ENCODE measurements at regions not wholly inside any gene's neighbourhood (a gene's known extent, or its start where the extent isn't known, plus 50 kb on each side); places are given as distances from the start of the nearest gene placed in this dataset.
A peak's percentile ranks its signal among the peaks of the same experiment; 100 is the strongest.

- 52% methylated on average over 1 of the region's 1 CpG for WGBS
- Histone ChIP-seq H3K27ac (no peak overlapping the region), H3K36me3 (no peaks in the 10 kb centered on the region), H3K9me3 (no peaks in the 10 kb centered on the region), H3K27me3 (no peaks in the 10 kb centered on the region), H3K4me3 (no peak overlapping the region), H3K4me1 (peaks cover 25% of the 10 kb centered on the region)
- TF ChIP-seq EP300 (IDR thresholded peaks at IDR 0.05) (no peak), POLR2A (IDR thresholded peaks at IDR 0.05) (no peak), POLR2AphosphoS5 (IDR thresholded peaks at IDR 0.05) (no peak)
- TF ChIP-seq, protein P1, sequence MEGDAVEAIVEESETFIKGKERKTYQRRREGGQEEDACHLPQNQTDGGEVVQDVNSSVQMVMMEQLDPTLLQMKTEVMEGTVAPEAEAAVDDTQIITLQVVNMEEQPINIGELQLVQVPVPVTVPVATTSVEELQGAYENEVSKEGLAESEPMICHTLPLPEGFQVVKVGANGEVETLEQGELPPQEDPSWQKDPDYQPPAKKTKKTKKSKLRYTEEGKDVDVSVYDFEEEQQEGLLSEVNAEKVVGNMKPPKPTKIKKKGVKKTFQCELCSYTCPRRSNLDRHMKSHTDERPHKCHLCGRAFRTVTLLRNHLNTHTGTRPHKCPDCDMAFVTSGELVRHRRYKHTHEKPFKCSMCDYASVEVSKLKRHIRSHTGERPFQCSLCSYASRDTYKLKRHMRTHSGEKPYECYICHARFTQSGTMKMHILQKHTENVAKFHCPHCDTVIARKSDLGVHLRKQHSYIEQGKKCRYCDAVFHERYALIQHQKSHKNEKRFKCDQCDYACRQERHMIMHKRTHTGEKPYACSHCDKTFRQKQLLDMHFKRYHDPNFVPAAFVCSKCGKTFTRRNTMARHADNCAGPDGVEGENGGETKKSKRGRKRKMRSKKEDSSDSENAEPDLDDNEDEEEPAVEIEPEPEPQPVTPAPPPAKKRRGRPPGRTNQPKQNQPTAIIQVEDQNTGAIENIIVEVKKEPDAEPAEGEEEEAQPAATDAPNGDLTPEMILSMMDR (IDR thresholded peaks at IDR 0.05): no peak
- no peak for DNase-seq (ENCODE audit: low spot score in 2 of 2)
Observed at GRCh38 chr5:40412771-40413170, 266.9 kb upstream of the PTGER4 start.

DNA sequence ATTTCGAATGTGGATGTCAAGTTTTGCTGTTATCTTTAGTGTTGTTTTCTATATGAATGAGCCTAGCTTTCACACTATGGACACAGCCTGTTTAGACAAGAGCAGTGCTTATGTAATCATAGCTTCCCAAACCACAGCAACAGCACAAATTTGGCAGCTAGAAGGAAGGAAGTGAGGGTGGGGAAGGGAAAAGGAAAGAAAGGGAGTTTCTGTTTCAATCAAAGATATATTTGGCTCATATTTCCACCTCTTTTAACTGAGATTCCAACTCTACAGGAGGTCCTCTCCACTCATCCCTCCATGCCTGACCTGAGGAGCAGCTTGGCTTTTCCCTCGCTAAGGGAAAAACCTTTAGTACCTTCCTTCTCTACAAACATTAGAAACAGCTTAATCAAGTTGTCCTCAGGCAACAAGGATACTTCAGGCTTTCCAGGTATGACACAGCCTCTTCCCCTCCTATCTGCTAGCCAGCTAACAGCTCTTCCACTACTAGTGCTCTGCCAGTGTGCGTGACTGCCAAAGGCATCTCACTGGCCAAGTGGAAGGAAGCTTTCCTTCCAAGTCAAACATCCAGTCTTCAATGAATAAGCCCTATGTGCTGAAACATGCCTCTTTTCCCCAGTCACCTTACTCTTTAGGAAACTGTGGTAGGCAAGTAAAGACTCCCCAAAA lies 268.6 kb upstream of the PTGER4 start:
- H3K4me1 ChIP-seq: peaks cover 32% of the 10 kb centered on the region
- H3K36me3 ChIP-seq: no peaks in the 10 kb centered on the region
- H3K4me3 ChIP-seq: no peak overlapping the region
- no peaks in the 10 kb centered on the region for H3K27me3 ChIP-seq
- WGBS: 33% methylated on average over 3 of the region's 3 CpGs
- no peak for TF ChIP-seq POLR2AphosphoS5 (IDR thresholded peaks at IDR 0.05)
- TF ChIP-seq POLR2A (IDR thresholded peaks at IDR 0.05): no peak
- no peak for TF ChIP-seq EP300 (IDR thresholded peaks at IDR 0.05)
- TF ChIP-seq, protein P1 (IDR thresholded peaks at IDR 0.05): no peak
- peak overlapping the region; percentile 17 for H3K27ac ChIP-seq
- DNase-seq (ENCODE audit: low spot score in 2 of 2): no peak
- no peaks in the 10 kb centered on the region for H3K9me3 ChIP-seq

DNA sequence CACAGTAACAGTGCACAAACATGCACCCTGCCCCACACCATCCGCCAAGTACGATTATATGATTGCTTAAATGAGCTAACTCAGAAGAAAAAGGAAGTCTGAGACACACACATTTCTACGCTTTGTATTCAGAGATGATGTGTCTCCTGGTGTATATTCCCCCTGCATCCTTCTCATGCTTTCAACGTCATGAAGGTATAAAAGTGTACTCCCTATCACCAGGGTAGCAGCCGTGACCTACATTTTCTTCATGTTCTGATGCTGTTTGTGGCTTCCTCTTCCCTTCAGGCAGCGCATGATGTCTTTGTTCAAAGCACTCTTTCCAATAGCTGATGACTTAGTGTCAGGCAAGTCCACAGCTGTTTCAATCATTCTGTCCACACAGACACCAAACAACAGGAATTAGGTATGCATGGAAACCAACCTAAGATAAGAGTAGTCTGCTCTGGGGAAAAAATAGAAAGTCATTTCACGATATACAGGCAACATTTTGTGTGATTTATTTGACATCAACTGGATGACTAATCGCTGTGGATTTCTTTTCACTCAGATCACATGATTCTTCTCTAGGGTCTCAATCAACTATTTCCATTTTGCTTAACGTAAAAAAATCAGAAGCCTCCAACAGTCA lies 269.4 kb upstream of the PTGER4 start:
- TF ChIP-seq EP300 (IDR thresholded peaks at IDR 0.05) (no peak), POLR2AphosphoS5 (IDR thresholded peaks at IDR 0.05) (no peak), POLR2A (IDR thresholded peaks at IDR 0.05) (no peak)
- TF ChIP-seq, protein P1 (IDR thresholded peaks at IDR 0.05): no peak
- 34% methylated on average over 9 of the region's 9 CpGs for WGBS
- Histone ChIP-seq H3K4me3 (no peak overlapping the region), H3K27ac (no peak overlapping the region), H3K4me1 (peaks cover 37% of the 10 kb centered on the region), H3K27me3 (no peaks in the 10 kb centered on the region), H3K9me3 (no peaks in the 10 kb centered on the region), H3K36me3 (no peaks in the 10 kb centered on the region)
- DNase-seq (ENCODE audit: low spot score in 2 of 2): no peak

DNA sequence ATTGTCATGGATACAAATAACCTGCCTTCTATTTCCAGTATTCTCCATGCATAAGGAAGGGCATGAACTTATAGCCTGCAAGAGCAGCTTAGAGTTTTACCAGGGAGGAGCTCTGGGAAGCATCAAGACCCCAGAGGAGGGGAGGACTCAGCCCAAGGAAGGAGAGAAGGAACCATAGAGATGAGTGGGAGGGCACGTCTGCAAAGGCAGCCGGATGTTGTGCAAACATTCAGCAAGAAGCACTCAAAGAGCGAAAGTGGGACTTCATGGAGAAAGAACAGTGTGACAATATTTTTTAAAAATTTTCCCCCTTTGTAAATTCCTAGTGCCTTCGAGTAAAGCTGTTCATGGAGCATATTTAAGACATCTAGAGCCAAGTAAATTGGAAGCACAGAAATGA lies 270.1 kb upstream of the PTGER4 start:
- no peak overlapping the region for H3K4me3 ChIP-seq
- TF ChIP-seq EP300 (IDR thresholded peaks at IDR 0.05): no peak
- TF ChIP-seq POLR2A (IDR thresholded peaks at IDR 0.05): no peak
- TF ChIP-seq, protein P1 (IDR thresholded peaks at IDR 0.05): no peak
- no peak for TF ChIP-seq POLR2AphosphoS5 (IDR thresholded peaks at IDR 0.05)
- H3K4me1 ChIP-seq: peaks cover 45% of the 10 kb centered on the region
- H3K27ac ChIP-seq: no peak overlapping the region
- 77% methylated on average over 4 of the region's 4 CpGs for WGBS
- no peaks in the 10 kb centered on the region for H3K9me3 ChIP-seq
- no peak for DNase-seq (ENCODE audit: low spot score in 2 of 2)
- no peaks in the 10 kb centered on the region for H3K27me3 ChIP-seq
- no peaks in the 10 kb centered on the region for H3K36me3 ChIP-seq

- TF ChIP-seq EP300 (IDR thresholded peaks at IDR 0.05): no peak
- TF ChIP-seq POLR2A (IDR thresholded peaks at IDR 0.05): no peak
- Histone ChIP-seq H3K27ac (peak overlapping the region; percentile 17), H3K27me3 (no peaks in the 10 kb centered on the region), H3K36me3 (no peaks in the 10 kb centered on the region), H3K9me3 (no peaks in the 10 kb centered on the region), H3K4me1 (peaks cover 38% of the 10 kb centered on the region), H3K4me3 (no peak overlapping the region)
- no peak for DNase-seq (ENCODE audit: low spot score in 2 of 2)
- WGBS: 65% methylated on average over 6 of the region's 6 CpGs
Observed at GRCh38 chr5:40406741-40407211, 272.9 kb upstream of the PTGER4 start.
